BLaER1 treated with 17β-estradiol and CSF1 and Interleukin-3, amounts not matched to agents 10 nM and 100 nM (cell line): ENCODE measurements at regions not wholly inside any gene's neighbourhood (a gene's known extent, or its start where the extent isn't known, plus 50 kb on each side); places are given as distances from the start of the nearest gene placed in this dataset.
A peak's percentile ranks its signal among the peaks of the same experiment; 100 is the strongest.

Experiments
- H3K27ac ChIP-seq, 11 experiments: shearing (Covaris generic); formaldehyde crosslinking; 2 replicates each; pipeline ENCODE4 v1.8.1; 2022
- H3K27me3 ChIP-seq, 11 experiments: shearing (Covaris generic); formaldehyde crosslinking; 2 replicates each; pipeline ENCODE4 v1.8.1; 2022
- H3K36me3 ChIP-seq, 11 experiments: shearing (Covaris generic); formaldehyde crosslinking; 2 replicates each; pipeline ENCODE4 v1.8.1; 2022
- H3K4me1 ChIP-seq, 10 experiments: shearing (Covaris generic); formaldehyde crosslinking; 2 replicates each; pipeline ENCODE4 v1.8.1; 2022
- H3K4me2 ChIP-seq, 11 experiments: shearing (Covaris generic); formaldehyde crosslinking; 2 replicates each; pipeline ENCODE4 v1.8.1; 2022
- H3K4me3 ChIP-seq, 10 experiments: shearing (Covaris generic); formaldehyde crosslinking; 2 replicates each; pipeline ENCODE4 v1.8.1; 2022
- H3K9ac ChIP-seq, 11 experiments: shearing (Covaris generic); formaldehyde crosslinking; 2 replicates each; pipeline ENCODE4 v1.8.1; 2022
- H3K9me3 ChIP-seq, 11 experiments: shearing (Covaris generic); formaldehyde crosslinking; replicated peaks in 1 of 11; 2 replicates each; pipeline ENCODE4 v1.8.1; 2022
- H4K20me1 ChIP-seq, 11 experiments: shearing (Covaris generic); formaldehyde crosslinking; 2 replicates each; pipeline ENCODE4 v1.8.1; 2022
- Cebpa-rat ChIP-seq, 11 experiments: shearing (Covaris generic); IDR thresholded peaks; 2 replicates each; pipeline ENCODE4 v1.8.1; 2022

DNA sequence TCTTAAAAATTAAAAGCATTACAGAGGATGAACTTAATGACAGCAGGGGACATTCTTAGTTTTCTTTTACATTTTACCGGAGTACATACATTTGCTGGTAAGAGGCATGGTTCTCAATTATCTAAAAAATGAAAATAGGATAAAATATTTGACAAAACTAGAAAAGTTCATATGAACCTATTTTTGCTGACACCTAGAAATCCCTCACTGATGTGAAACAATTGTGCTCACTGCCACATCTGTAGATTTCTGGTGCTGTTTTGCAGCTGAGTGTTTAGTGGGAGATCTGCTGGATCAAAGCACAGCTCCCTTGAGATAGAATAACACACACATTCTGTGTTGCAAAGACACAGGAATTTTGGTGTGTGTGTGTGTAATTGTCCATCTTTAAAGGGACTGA is 392.9 kb upstream of the B3GALT2 start:
- Histone ChIP-seq H3K9me3 (peaks cover 5 to 16% (median 8%) of the 10 kb centered on the region in 11 experiments; a peak in 18 of 22 replicates), H4K20me1 (no peaks in the 10 kb centered on the region), H3K4me2 (no peak overlapping the region), H3K27me3 (no peaks in the 10 kb centered on the region), H3K4me1 (no peaks in the 10 kb centered on the region), H3K27ac (no peak overlapping the region), H3K36me3 (no peaks in the 10 kb centered on the region), H3K9ac (no peak overlapping the region), H3K4me3 (no peak overlapping the region)
- TF ChIP-seq Cebpa-rat (IDR thresholded peaks at IDR 0.05) = no peak

DNA sequence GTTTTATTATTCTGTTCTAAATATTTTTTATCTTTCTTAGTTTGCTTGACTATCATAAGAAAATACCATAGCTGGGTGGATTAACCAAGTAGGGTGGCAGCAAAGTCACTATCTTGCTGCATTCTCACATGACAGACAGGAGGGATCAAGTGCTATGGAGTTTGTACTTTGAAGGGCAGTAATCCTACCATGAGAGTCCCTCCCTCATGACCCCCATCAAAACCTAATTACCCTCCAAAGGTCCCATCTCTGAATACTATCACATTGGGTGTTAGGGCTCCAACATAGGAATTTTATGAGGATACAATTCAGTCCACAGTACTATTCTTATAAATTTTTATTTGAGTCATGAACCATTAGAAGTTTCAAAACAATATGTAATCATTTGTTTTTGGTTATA is 388.5 kb upstream of the B3GALT2 start:
- Histone ChIP-seq H3K9ac (no peak overlapping the region), H3K4me3 (no peak overlapping the region), H3K4me1 (peaks cover 0 to 4% (median 3%) of the 10 kb centered on the region in 10 experiments; a peak in 14 of 20 replicates), H4K20me1 (no peaks in the 10 kb centered on the region), H3K9me3 (peaks cover 0 to 11% (median 0%) of the 10 kb centered on the region in 11 experiments; a peak in 4 of 22 replicates), H3K4me2 (no peak overlapping the region), H3K27me3 (no peaks in the 10 kb centered on the region), H3K27ac (no peak overlapping the region), H3K36me3 (no peaks in the 10 kb centered on the region)
- TF ChIP-seq Cebpa-rat (IDR thresholded peaks at IDR 0.05) = no peak

DNA sequence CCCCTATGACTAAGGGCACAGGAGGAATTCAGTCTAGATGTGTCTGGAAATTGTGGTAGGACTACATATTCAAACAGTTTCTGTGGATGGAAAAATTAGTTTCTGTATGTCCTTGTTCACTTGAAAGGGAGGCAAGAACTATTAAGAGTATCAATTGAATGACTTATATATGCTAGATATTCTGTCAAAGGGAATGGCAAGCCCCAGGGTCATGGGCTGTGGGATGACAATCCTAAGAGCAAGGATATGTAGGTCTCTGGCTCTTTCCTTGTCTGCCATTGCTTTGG is 383.5 kb upstream of the B3GALT2 start:
- H3K4me3 ChIP-seq = no peak overlapping the region
- no peak for TF ChIP-seq Cebpa-rat (IDR thresholded peaks at IDR 0.05)
- no peaks in the 10 kb centered on the region for H3K27me3 ChIP-seq
- H3K9me3 ChIP-seq = peaks cover 0 to 11% (median 0%) of the 10 kb centered on the region in 11 experiments; a peak in 4 of 22 replicates
- H3K36me3 ChIP-seq = no peaks in the 10 kb centered on the region
- H3K4me1 ChIP-seq = peaks cover 0 to 15% (median 8%) of the 10 kb centered on the region in 10 experiments; a peak in 14 of 20 replicates
- no peaks in the 10 kb centered on the region for H4K20me1 ChIP-seq
- H3K4me2 ChIP-seq = peak overlapping the region in 10 of 11 experiments; percentile 0 to 55 (median 40); a peak in 18 of 22 replicates
- H3K27ac ChIP-seq = peak overlapping the region in 5 of 11 experiments; percentile 25 to 42 (median 32); a peak in 6 of 22 replicates
- no peak overlapping the region for H3K9ac ChIP-seq

DNA sequence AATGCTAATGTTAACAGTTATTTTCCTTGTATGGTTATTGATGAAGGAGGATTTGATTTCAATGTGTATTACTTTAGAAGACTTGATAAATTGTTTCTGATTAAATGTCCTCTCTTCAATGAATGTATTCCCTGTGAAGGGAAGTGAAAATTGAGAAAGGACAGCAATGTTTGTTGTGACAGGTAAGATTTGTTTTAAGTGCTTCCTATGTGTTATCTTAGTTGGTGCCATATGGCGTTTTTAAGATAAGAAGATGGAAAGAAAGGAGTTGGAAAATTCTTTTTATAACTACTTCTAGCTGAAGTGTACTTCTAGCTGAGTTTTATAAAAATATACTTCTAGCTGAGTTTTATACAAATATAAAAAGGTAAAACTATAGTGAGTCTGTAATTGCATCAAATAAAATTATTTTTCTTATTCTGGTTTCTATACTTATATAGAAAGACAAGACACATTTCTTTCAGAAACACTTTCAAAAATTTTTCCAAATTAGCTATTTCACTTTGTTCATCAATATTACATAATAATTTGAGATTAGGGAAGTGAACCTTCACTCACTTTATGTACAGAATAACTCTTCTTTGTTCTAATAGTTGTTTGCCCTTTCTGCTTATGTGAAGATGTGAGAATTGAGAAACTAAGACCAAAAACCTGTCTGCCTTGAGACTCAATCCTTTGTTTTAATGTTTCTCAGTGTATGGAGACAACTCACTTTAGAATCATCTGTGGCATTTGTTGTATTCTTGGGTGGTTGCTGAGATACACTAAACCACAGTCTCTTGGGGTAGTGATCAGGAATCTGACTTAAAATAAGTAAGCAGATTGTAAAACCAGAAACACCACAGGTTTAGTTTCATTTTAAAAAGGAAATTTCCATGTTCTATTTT is 382.9 kb upstream of the B3GALT2 start:
- Histone ChIP-seq H3K4me1 (peaks cover 0 to 15% (median 8%) of the 10 kb centered on the region in 10 experiments; a peak in 14 of 20 replicates), H3K9ac (no peak overlapping the region), H4K20me1 (no peaks in the 10 kb centered on the region), H3K4me3 (no peak overlapping the region), H3K27me3 (no peaks in the 10 kb centered on the region), H3K9me3 (peaks cover 0 to 11% (median 0%) of the 10 kb centered on the region in 11 experiments; a peak in 4 of 22 replicates), H3K36me3 (no peaks in the 10 kb centered on the region), H3K4me2 (peak overlapping the region in 10 of 11 experiments; percentile 0 to 55 (median 40); a peak in 18 of 22 replicates), H3K27ac (peak overlapping the region in 4 of 11 experiments; percentile 29 to 42 (median 34); a peak in 6 of 22 replicates)
- no peak for TF ChIP-seq Cebpa-rat (IDR thresholded peaks at IDR 0.05)

DNA sequence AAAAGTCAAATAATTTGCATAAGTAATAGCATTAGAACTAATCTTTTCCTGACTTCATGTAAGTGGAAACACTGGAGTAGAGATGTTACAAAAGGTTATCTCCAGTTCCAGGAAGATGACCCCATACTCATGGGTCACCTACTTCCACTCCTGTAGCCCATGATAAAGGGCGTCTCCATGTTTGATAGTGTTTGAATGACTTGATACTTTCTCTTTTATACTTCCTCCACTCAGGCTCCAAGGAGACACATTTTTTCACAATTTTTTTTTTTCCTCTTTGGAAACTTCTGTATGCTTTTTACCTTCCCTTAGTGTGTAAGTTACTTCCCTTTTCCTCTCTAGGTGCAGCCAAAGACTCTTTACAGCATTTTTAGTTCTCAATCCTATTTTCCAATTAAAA is 382.1 kb upstream of the B3GALT2 start:
- H3K27ac ChIP-seq = no peak overlapping the region
- H3K9ac ChIP-seq = no peak overlapping the region
- no peaks in the 10 kb centered on the region for H3K27me3 ChIP-seq
- H3K36me3 ChIP-seq = no peaks in the 10 kb centered on the region
- H3K4me2 ChIP-seq = no peak overlapping the region
- TF ChIP-seq Cebpa-rat (IDR thresholded peaks at IDR 0.05) = no peak
- H3K4me3 ChIP-seq = no peak overlapping the region
- H3K4me1 ChIP-seq = peaks cover 0 to 15% (median 8%) of the 10 kb centered on the region in 10 experiments; a peak in 14 of 20 replicates
- H3K9me3 ChIP-seq = peaks cover 0 to 11% (median 0%) of the 10 kb centered on the region in 11 experiments; a peak in 4 of 22 replicates
- no peaks in the 10 kb centered on the region for H4K20me1 ChIP-seq

DNA sequence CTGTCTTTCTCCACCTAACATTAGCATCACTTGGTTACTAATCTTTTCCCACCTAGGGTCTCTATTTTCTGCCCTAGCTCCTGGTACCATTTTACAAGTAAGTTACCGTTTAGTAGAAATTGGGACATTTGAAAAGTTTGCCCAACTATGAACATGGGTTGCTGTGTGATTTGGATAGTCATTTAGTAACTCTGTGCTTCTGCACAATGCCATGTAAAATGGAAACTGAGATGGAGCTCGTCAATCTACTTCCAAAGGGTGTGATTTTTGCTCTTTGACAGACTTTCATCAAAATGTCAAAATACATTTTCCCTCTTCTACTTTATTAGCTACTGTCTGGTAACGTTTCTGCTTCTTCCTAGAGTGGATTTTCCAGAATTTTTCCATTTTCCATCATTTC is 381.5 kb upstream of the B3GALT2 start:
- TF ChIP-seq Cebpa-rat (IDR thresholded peaks at IDR 0.05) = no peak
- Histone ChIP-seq H3K27ac (no peak overlapping the region), H3K9ac (no peak overlapping the region), H3K9me3 (peaks cover 0 to 11% (median 0%) of the 10 kb centered on the region in 11 experiments; a peak in 4 of 22 replicates), H3K4me2 (no peak overlapping the region), H3K27me3 (no peaks in the 10 kb centered on the region), H4K20me1 (no peaks in the 10 kb centered on the region), H3K4me1 (peaks cover 0 to 15% (median 8%) of the 10 kb centered on the region in 10 experiments; a peak in 14 of 20 replicates), H3K4me3 (no peak overlapping the region), H3K36me3 (no peaks in the 10 kb centered on the region)

DNA sequence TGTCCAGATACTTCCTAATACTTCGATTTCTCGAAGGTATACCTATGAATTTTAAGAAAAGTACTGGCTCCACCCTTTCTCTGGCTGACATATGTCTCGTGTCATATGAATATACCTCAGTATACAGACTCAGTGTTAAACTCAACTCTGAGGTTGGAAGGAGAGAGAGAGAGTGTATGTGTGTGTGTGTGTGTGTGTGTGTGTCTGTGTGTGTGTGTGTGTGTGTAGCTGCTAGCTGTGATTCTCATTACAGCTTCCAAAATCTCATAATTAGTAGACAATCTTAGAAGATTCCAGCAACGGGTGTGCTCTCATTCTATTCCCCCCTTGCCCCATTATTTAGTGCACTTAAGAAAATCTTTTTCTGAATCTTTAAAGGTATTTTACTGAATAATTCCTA is 380.3 kb upstream of the B3GALT2 start:
- Histone ChIP-seq H3K27ac (no peak overlapping the region), H3K4me2 (no peak overlapping the region), H3K4me3 (no peak overlapping the region), H3K36me3 (no peaks in the 10 kb centered on the region), H3K9ac (no peak overlapping the region), H3K9me3 (peaks cover 0 to 4% (median 0%) of the 10 kb centered on the region in 11 experiments; a peak in 3 of 22 replicates), H3K4me1 (peaks cover 0 to 15% (median 8%) of the 10 kb centered on the region in 10 experiments; a peak in 14 of 20 replicates), H4K20me1 (no peaks in the 10 kb centered on the region), H3K27me3 (no peaks in the 10 kb centered on the region)
- TF ChIP-seq Cebpa-rat (IDR thresholded peaks at IDR 0.05) = no peak

DNA sequence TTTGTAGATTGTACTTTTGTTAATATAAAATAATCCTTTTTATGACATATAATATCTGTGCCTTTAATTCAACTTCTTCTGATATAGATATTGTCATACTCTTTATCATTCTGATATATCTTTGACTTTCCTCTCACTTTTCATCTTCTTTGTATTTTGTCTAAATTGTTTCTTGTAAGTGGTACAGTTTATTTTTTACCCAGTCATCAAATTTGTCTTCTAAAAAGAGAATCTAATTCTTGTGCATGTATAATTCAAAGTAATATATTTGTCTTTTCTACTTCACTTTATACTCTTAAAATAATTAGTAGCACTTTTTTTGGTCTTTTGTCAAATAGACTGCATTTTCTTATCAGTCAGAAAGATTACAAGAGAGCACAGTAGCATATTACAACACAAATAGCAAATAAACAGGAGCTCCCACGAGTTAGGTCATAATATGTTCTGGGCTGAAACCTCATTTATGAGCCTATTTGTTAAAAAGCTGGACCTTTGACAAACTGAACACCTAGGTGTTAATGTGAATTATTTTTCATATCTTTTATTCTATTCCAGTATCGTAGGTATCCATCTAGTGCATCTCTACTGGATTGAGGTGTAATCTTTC is 379.7 kb upstream of the B3GALT2 start:
- Histone ChIP-seq H3K4me3 (no peak overlapping the region), H3K9me3 (no peaks in the 10 kb centered on the region), H4K20me1 (no peaks in the 10 kb centered on the region), H3K27ac (no peak overlapping the region), H3K4me1 (peaks cover 0 to 15% (median 8%) of the 10 kb centered on the region in 10 experiments; a peak in 14 of 20 replicates), H3K36me3 (no peaks in the 10 kb centered on the region), H3K27me3 (no peaks in the 10 kb centered on the region), H3K4me2 (no peak overlapping the region), H3K9ac (no peak overlapping the region)
- no peak for TF ChIP-seq Cebpa-rat (IDR thresholded peaks at IDR 0.05)

DNA sequence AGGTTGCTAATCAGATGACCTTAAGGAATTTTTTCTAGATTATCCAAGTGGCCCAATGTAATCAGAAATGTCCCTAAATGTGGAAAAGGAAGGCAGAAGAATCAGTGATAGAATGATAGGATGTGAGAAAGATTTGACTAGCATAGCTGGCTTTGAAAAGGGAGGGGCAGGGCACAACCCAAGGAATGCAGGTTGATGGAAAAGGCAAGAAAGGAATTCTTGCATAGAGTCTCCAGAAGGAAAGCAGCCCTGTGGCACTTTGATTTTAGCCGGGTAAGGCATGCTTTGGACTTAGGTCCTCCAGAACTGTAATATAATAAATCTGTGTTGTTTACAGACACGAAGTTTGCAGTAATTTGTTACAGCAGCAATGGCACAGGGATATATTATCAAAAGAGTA is 375.7 kb upstream of the B3GALT2 start:
- H3K36me3 ChIP-seq = no peaks in the 10 kb centered on the region
- H3K4me3 ChIP-seq = no peak overlapping the region
- H3K27me3 ChIP-seq = no peaks in the 10 kb centered on the region
- H3K4me2 ChIP-seq = no peak overlapping the region
- no peak overlapping the region for H3K27ac ChIP-seq
- H3K4me1 ChIP-seq = peaks cover 0 to 20% (median 7%) of the 10 kb centered on the region in 10 experiments; a peak in 10 of 20 replicates
- no peak for TF ChIP-seq Cebpa-rat (IDR thresholded peaks at IDR 0.05)
- H4K20me1 ChIP-seq = no peaks in the 10 kb centered on the region
- no peak overlapping the region for H3K9ac ChIP-seq
- H3K9me3 ChIP-seq = no peaks in the 10 kb centered on the region
